GM23248 (cell line): ENCODE measurements at regions not wholly inside any gene's neighbourhood (a gene's known extent, or its start where the extent isn't known, plus 50 kb on each side); places are given as distances from the start of the nearest gene placed in this dataset.

Source experiments
- DNase-seq: peaks from one replicate; pipeline ENCODE4 v3.0.0-alpha.2; 2015
- H2AFZ ChIP-seq: fragments of 200-600 bp; sonication (generic); 2 replicates; pipeline ENCODE4 v1.6.1; 2016; ENCODE audit warnings: antibody characterized with exemption
- H3F3A ChIP-seq: fragments of 200-600 bp; sonication (generic); 2 replicates; pipeline ENCODE4 v1.6.1; 2016; ENCODE audit warnings: mild to moderate bottlenecking, antibody characterized with exemption, mixed run types; ENCODE audit not compliant: insufficient read depth
- H3K27ac ChIP-seq: fragments of 200-600 bp; sonication (generic); 2 replicates; pipeline ENCODE4 v1.5.1; 2016; ENCODE audit warnings: mild to moderate bottlenecking
- H3K27me3 ChIP-seq: fragments of 200-600 bp; sonication (generic); replicated peaks from 2 replicates; pipeline ENCODE4 v1.6.1; 2016; ENCODE audit warnings: mild to moderate bottlenecking; ENCODE audit not compliant: insufficient read depth
- H3K36me3 ChIP-seq: fragments of 200-600 bp; sonication (generic); 2 replicates; pipeline ENCODE4 v1.6.1; 2016; ENCODE audit warnings: low read depth, mild to moderate bottlenecking
- H3K4me1 ChIP-seq: fragments of 200-600 bp; sonication (generic); 2 replicates; pipeline ENCODE4 v1.6.1; 2016; ENCODE audit warnings: mild to moderate bottlenecking; ENCODE audit not compliant: insufficient read depth
- H3K4me2 ChIP-seq: fragments of 200-600 bp; sonication (generic); one replicate; pipeline ENCODE4 v1.6.1; 2016; ENCODE audit warnings: mild to moderate bottlenecking; ENCODE audit not compliant: unreplicated experiment
- H3K4me3 ChIP-seq: fragments of 200-600 bp; sonication (generic); 2 replicates; pipeline ENCODE4 v1.5.1; 2016; ENCODE audit warnings: mild to moderate bottlenecking
- H3K79me2 ChIP-seq: fragments of 200-600 bp; sonication (generic); 2 replicates; pipeline ENCODE4 v1.6.1; 2016; ENCODE audit warnings: mild to moderate bottlenecking; ENCODE audit not compliant: insufficient read depth
- H3K9ac ChIP-seq: fragments of 200-600 bp; sonication (generic); 2 replicates; pipeline ENCODE4 v1.6.1; 2016; ENCODE audit warnings: mild to moderate bottlenecking
- H3K9me2 ChIP-seq: fragments of 200-600 bp; sonication (generic); 2 replicates; pipeline ENCODE4 v1.6.1; 2016; ENCODE audit warnings: mixed run types, mild to moderate bottlenecking, moderate library complexity; ENCODE audit not compliant: insufficient read depth
- H3K9me3 ChIP-seq: fragments of 200-600 bp; sonication (generic); one replicate; pipeline ENCODE4 v1.6.1; 2017; ENCODE audit warnings: low read depth
- H4K20me1 ChIP-seq: fragments of 200-600 bp; sonication (generic); 2 replicates; pipeline ENCODE4 v1.6.0; 2016; ENCODE audit not compliant: insufficient read depth
- EZH2 ChIP-seq: fragments of 200-600 bp; sonication (generic); IDR thresholded peaks from 2 replicates; pipeline ENCODE4 v1.6.1; 2018; ENCODE audit warnings: antibody characterized with exemption, mild to moderate bottlenecking; ENCODE audit not compliant: insufficient read depth, poor library complexity, severe bottlenecking
- EZH2phosphoT487 ChIP-seq: fragments of 200-600 bp; sonication (generic); IDR thresholded peaks from 2 replicates; pipeline ENCODE4 v1.6.1; 2018; ENCODE audit warnings: antibody characterized with exemption, moderate library complexity, mild to moderate bottlenecking, low read depth; ENCODE audit not compliant: insufficient read depth
- WGBS, 2 experiments: methylation state at CpG; one replicate each; pipeline ENCODE4 v1.1.6; 2015 to 2017; ENCODE audit warnings: low lambda C conversion rate in 2 of 2, low coverage in 1 of 2; ENCODE audit errors: missing lambda C conversion rate in 2 of 2; 5-methylcytosine and 5-hydroxymethylcytosine counted together
- in situ Hi-C: fragments of 300-500 bp; cut with MboI; formaldehyde crosslinking; loops from 2 replicates; pipeline ENCODE4 v1.15.0; 2020

- H4K20me1 ChIP-seq = no peaks in the 10 kb centered on the region
- H3K4me2 ChIP-seq = no peak overlapping the region
- H2AFZ ChIP-seq = no peak overlapping the region
- no peak overlapping the region for H3K9ac ChIP-seq
- peaks cover 48% of the 10 kb centered on the region for H3K27me3 ChIP-seq
- 20 to 22% methylated on average over 5 of the region's 5 CpGs for WGBS, 2 experiments
- H3K4me3 ChIP-seq = no peak overlapping the region
- H3K9me2 ChIP-seq = no peaks in the 10 kb centered on the region; the same call in 1 of the 2 replicates
- H3K4me1 ChIP-seq = no peaks in the 10 kb centered on the region
- no peaks in the 10 kb centered on the region for H3K79me2 ChIP-seq
- H3K27ac ChIP-seq = no peak overlapping the region
- no peaks in the 10 kb centered on the region for H3F3A ChIP-seq
- in situ Hi-C loops = no loop called here
- no peaks in the 10 kb centered on the region for H3K9me3 ChIP-seq
- no peaks in the 10 kb centered on the region for H3K36me3 ChIP-seq
- no peak for DNase-seq
- TF ChIP-seq EZH2phosphoT487 = no peak
- TF ChIP-seq EZH2 = no peak
Observed at GRCh38 chr13:74973935-74974879, 507.8 kb downstream of the TBC1D4 start.

- no peak for DNase-seq
- H3K79me2 ChIP-seq = no peaks in the 10 kb centered on the region
- no peak overlapping the region for H3K9ac ChIP-seq
- TF ChIP-seq EZH2phosphoT487 (no peak), EZH2 (no peak)
- in situ Hi-C loops = no loop called here
- WGBS, 2 experiments = 8 to 11% methylated on average over 1 of the region's 1 CpG
- no peaks in the 10 kb centered on the region for H3F3A ChIP-seq
- H3K9me2 ChIP-seq = no peaks in the 10 kb centered on the region
- H3K4me1 ChIP-seq = no peaks in the 10 kb centered on the region
- no peak overlapping the region for H3K27ac ChIP-seq
- H3K4me2 ChIP-seq = no peak overlapping the region
- H3K27me3 ChIP-seq = peaks cover 64% of the 10 kb centered on the region
- no peaks in the 10 kb centered on the region for H3K9me3 ChIP-seq
- no peak overlapping the region for H2AFZ ChIP-seq
- H3K4me3 ChIP-seq = no peak overlapping the region
- no peaks in the 10 kb centered on the region for H3K36me3 ChIP-seq
- no peaks in the 10 kb centered on the region for H4K20me1 ChIP-seq
Observed at GRCh38 chr13:74969419-74969818, 512.5 kb downstream of the TBC1D4 start.

- TF ChIP-seq EZH2phosphoT487 (no peak), EZH2 (no peak)
- Histone ChIP-seq H3K9ac (no peak overlapping the region), H3K4me3 (no peak overlapping the region), H2AFZ (no peak overlapping the region), H3K9me3 (no peaks in the 10 kb centered on the region), H4K20me1 (no peaks in the 10 kb centered on the region), H3K27ac (no peak overlapping the region), H3K27me3 (peaks cover 48% of the 10 kb centered on the region), H3K4me1 (no peaks in the 10 kb centered on the region), H3K36me3 (no peaks in the 10 kb centered on the region), H3F3A (no peaks in the 10 kb centered on the region), H3K4me2 (no peak overlapping the region), H3K9me2 (no peaks in the 10 kb centered on the region), H3K79me2 (no peaks in the 10 kb centered on the region)
- DNase-seq = peak; percentile 4
- WGBS, 2 experiments = 18 to 20% methylated on average over 5 of the region's 5 CpGs
- in situ Hi-C loops = no loop called here
Observed at GRCh38 chr13:74966814-74967424, 515.0 kb downstream of the TBC1D4 start.

- Histone ChIP-seq H3K27me3 (peaks cover 51% of the 10 kb centered on the region), H4K20me1 (no peaks in the 10 kb centered on the region), H3K4me3 (no peak overlapping the region), H3K36me3 (no peaks in the 10 kb centered on the region), H3K9me2 (no peaks in the 10 kb centered on the region), H3K9me3 (no peaks in the 10 kb centered on the region), H3K4me2 (no peak overlapping the region), H3K79me2 (no peaks in the 10 kb centered on the region), H2AFZ (no peak overlapping the region), H3K4me1 (no peaks in the 10 kb centered on the region), H3K9ac (no peak overlapping the region), H3F3A (no peaks in the 10 kb centered on the region), H3K27ac (no peak overlapping the region)
- in situ Hi-C loops = no loop called here
- DNase-seq = no peak
- 8 to 9% methylated on average over 4 of the region's 4 CpGs for WGBS, 2 experiments
- TF ChIP-seq EZH2phosphoT487 = no peak
- TF ChIP-seq EZH2 = no peak
Observed at GRCh38 chr13:74966275-74966674, 515.7 kb downstream of the TBC1D4 start.
